ENCODE measurements at regions not wholly inside any gene's neighbourhood (a gene's known extent, or its start where the extent isn't known, plus 50 kb on each side); places are given as distances from the start of the nearest gene placed in this dataset.

DNA sequence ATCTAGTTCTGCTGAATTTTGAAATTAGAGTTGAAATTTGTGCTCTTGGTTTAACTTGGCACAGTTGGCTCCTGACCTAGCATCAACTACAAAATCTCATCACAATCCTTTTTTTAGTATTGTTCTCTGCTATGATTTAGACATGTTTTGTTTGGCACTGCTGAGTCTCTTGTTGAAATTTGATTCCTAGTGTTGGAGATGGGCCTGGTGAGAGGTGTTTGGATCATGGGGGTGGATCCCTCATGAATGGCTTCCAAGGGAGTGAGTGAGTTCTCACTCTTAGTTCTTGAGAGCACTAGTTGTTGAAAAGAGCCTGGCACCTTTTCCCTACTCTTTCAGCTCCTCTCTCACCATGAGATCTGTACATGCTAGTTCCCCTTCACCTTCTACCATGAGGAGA is 605.6 kb upstream of the SLC39A10 start:
- Histone ChIP-seq H3K36me3 (no peaks in the 10 kb centered on the region), H3K27me3 (no peaks in the 10 kb centered on the region), H3K4me3 (no peak overlapping the region), H3K9me3 (no peaks in the 10 kb centered on the region), H3K27ac (no peak overlapping the region), H3K4me1 (no peaks in the 10 kb centered on the region)
- TF ChIP-seq, protein P1, sequence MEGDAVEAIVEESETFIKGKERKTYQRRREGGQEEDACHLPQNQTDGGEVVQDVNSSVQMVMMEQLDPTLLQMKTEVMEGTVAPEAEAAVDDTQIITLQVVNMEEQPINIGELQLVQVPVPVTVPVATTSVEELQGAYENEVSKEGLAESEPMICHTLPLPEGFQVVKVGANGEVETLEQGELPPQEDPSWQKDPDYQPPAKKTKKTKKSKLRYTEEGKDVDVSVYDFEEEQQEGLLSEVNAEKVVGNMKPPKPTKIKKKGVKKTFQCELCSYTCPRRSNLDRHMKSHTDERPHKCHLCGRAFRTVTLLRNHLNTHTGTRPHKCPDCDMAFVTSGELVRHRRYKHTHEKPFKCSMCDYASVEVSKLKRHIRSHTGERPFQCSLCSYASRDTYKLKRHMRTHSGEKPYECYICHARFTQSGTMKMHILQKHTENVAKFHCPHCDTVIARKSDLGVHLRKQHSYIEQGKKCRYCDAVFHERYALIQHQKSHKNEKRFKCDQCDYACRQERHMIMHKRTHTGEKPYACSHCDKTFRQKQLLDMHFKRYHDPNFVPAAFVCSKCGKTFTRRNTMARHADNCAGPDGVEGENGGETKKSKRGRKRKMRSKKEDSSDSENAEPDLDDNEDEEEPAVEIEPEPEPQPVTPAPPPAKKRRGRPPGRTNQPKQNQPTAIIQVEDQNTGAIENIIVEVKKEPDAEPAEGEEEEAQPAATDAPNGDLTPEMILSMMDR (IDR thresholded peaks at IDR 0.05), result no peak
- TF ChIP-seq EP300 (IDR thresholded peaks at IDR 0.05), result no peak
- no peak for TF ChIP-seq POLR2AphosphoS5 (IDR thresholded peaks at IDR 0.05)
- no peak for TF ChIP-seq POLR2A (IDR thresholded peaks at IDR 0.05)
- intact Hi-C loops (cut with DNase I), result no loop called here
- no peak for DNase-seq

DNA sequence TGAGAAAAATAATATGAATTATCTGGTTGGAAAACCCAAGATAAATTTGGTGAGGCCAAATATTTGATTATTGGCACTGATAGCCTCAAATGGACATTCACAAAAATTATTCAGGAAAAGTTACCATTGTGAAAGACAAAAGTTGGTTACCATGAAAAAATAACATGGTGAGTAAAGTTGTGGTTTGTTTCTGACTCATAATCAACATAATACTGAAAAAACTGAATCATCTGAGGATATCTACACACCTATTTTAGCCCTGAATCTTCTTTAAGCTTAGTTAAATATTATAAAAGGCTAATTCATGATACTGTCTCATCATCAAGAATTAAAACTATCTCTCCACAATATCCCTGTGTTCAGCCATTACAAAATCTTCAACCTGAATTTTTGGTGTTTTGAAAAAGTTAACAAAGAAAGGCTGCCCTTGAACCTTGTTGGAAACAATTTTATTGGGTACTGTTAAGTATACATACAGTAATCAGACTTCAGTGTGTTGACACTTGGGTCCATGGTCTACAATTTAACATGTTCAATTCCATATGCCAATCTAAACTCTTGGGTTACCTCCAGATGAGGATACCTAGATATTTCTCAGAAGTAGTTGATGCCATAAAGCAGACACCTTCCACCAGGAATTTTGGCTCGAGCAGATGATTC is 607.5 kb upstream of the SLC39A10 start:
- Histone ChIP-seq H3K4me3 (no peak overlapping the region), H3K4me1 (no peaks in the 10 kb centered on the region), H3K27me3 (no peaks in the 10 kb centered on the region), H3K36me3 (no peaks in the 10 kb centered on the region), H3K9me3 (no peaks in the 10 kb centered on the region), H3K27ac (no peak overlapping the region)
- TF ChIP-seq EP300 (IDR thresholded peaks at IDR 0.05), result no peak
- no peak for TF ChIP-seq POLR2A (IDR thresholded peaks at IDR 0.05)
- TF ChIP-seq, protein P1 (IDR thresholded peaks at IDR 0.05), result no peak
- TF ChIP-seq POLR2AphosphoS5 (IDR thresholded peaks at IDR 0.05), result no peak
- WGBS, 2 donors, result 82 to 85% methylated on average over 1 of the region's 1 CpG
- DNase-seq, result no peak
- intact Hi-C loops (cut with DNase I), result no loop called here

DNA sequence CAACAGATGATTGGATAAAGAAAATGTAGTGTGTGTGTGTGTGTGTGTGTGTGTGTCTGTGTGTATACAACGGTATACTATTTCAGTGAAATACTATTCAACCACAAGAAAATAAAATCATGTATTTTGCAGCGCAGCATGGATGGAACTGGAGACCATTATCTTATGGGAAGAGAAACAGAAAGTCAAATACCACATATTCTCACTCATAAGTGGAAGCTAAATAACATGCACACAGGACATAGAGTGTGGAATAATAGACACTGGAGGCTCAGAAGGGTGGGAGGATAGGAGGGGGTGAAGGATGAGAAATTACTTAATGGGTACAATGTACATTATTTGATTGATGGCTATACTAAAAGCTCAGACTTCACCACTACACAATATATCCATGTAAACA is 609.1 kb upstream of the SLC39A10 start:
- Histone ChIP-seq H3K4me1 (no peaks in the 10 kb centered on the region), H3K4me3 (no peak overlapping the region), H3K27me3 (no peaks in the 10 kb centered on the region), H3K27ac (no peak overlapping the region), H3K9me3 (no peaks in the 10 kb centered on the region), H3K36me3 (no peaks in the 10 kb centered on the region)
- TF ChIP-seq, protein P1 (IDR thresholded peaks at IDR 0.05), result no peak
- TF ChIP-seq POLR2A (IDR thresholded peaks at IDR 0.05) (no peak), EP300 (IDR thresholded peaks at IDR 0.05) (no peak), POLR2AphosphoS5 (IDR thresholded peaks at IDR 0.05) (no peak)
- DNase-seq, result no peak
- 84 to 92% methylated on average over 2 of the region's 2 CpGs for WGBS, 2 donors
- intact Hi-C loops (cut with DNase I), result no loop called here

DNA sequence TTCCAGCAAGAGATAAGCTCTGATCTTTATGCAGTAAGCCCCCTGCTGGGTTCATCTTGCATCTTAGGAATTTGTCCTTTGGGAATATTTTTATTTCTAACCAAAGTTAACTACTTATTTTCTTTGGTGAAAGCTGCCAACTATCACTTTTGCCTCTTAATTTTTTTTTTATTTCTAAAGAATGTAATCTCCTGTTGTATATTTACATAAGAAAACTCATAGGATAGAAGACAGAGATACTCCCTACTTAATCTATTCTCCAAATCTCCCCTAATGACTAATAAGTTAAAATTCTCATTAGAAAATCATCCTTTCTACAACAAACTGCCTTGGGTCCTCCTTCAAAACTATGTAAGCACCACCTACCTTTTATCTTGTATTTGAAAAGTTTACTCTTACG is 612.2 kb upstream of the SLC39A10 start:
- H3K4me3 ChIP-seq, result no peak overlapping the region
- no peaks in the 10 kb centered on the region for H3K27me3 ChIP-seq
- DNase-seq, result no peak
- no peaks in the 10 kb centered on the region for H3K4me1 ChIP-seq
- intact Hi-C loops (cut with DNase I), result no loop called here
- no peak overlapping the region for H3K27ac ChIP-seq
- 95 to 96% methylated on average over 1 of the region's 1 CpG for WGBS, 2 donors
- no peaks in the 10 kb centered on the region for H3K36me3 ChIP-seq
- H3K9me3 ChIP-seq, result no peaks in the 10 kb centered on the region
- no peak for TF ChIP-seq POLR2A (IDR thresholded peaks at IDR 0.05)
- no peak for TF ChIP-seq EP300 (IDR thresholded peaks at IDR 0.05)
- no peak for TF ChIP-seq POLR2AphosphoS5 (IDR thresholded peaks at IDR 0.05)
- TF ChIP-seq, protein P1 (IDR thresholded peaks at IDR 0.05), result no peak

DNA sequence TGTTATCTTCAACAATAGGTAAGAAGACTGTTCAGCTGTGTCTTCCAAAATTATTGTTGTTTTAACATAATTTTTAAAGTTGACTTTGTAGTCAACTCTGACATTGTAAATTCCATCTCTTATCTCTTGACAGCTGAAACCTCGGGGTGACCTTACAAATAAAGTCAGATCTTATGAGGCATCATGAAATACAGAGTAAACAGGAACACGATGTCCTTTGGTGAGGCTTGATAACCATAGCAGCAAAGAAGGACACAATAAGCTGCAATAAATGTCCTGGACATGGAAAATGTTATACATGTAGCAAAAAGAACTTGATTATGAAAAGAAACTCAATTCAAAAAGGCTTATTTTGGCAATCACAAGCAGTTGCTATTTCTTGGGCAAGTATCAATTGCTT is 618.9 kb upstream of the SLC39A10 start:
- 8 to 42% methylated on average over 2 of the region's 2 CpGs for WGBS, 2 donors
- Histone ChIP-seq H3K4me1 (no peaks in the 10 kb centered on the region), H3K27me3 (no peaks in the 10 kb centered on the region), H3K27ac (no peak overlapping the region), H3K9me3 (no peaks in the 10 kb centered on the region), H3K4me3 (no peak overlapping the region), H3K36me3 (no peaks in the 10 kb centered on the region)
- no peak for TF ChIP-seq EP300 (IDR thresholded peaks at IDR 0.05)
- DNase-seq, result no peak
- intact Hi-C loops (cut with DNase I), result no loop called here

All from sigmoid colon (tissue), 6 donors.